Bronchial epithelial cell (primary cell): ENCODE measurements at regions not wholly inside any gene's neighbourhood (a gene's known extent, or its start where the extent isn't known, plus 50 kb on each side); places are given as distances from the start of the nearest gene placed in this dataset.
"Not testable (repeated sequence)": the region's sequence is repeated elsewhere in the genome, so short reads cannot be mapped to it uniquely, and the experiment has no call there.

Experiments
- DNase-seq: peaks from one replicate; pipeline ENCODE4 v3.0.0-alpha.2; 2010; ENCODE audit warnings: low read depth
- FAIRE-seq: peaks from 2 replicates; lab custom pipeline; 2011; peaks lifted over from hg19 to GRCh38; lab: Jason Lieb, UNC
- H3K27me3 ChIP-seq: 2 replicates; pipeline ENCODE4 v1.5.1; 2011; ENCODE audit warnings: low read length; ENCODE audit not compliant: control insufficient read depth, insufficient read depth
- H3K36me3 ChIP-seq: 2 replicates; pipeline ENCODE4 v1.5.1; 2011; ENCODE audit warnings: low read length; ENCODE audit not compliant: control insufficient read depth, insufficient read depth
- H3K4me3 ChIP-seq: 2 replicates; pipeline ENCODE4 v1.5.1; 2011; ENCODE audit warnings: mild to moderate bottlenecking, low read depth, low read length, control low read depth
- CTCF ChIP-seq: IDR thresholded peaks from 2 replicates; pipeline ENCODE4 v1.5.1; 2011; ENCODE audit warnings: mild to moderate bottlenecking, moderate library complexity, low read length, control low read depth, inconsistent platforms; ENCODE audit not compliant: insufficient read depth, severe bottlenecking

DNA sequence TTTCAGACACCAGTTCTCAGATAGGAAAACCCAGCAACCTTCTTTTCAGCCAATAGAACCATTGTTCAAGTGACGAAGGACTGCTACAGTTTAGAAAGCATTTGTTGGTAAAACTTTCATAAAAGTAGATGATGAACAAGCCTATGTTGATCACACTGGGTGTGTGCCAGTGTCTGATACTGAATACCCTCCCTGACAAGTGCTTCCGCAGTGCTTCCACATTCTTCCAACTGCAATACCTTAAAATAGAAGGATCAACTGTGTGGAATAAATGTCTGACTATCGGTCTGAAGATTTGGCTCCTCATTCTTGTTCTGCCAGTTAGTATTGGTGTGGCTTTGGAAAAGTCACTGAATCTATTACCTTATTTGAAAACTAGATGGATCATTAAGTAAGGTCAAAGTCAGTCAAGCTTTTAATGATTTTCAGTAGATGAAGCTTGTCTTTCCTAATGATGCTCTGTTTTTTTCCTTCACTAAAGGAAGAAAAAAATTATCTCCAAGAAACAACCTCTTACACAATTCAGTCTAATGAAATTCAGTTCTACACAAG is 479.4 kb upstream of the CBLB start:
- DNase-seq = no peak
- Histone ChIP-seq H3K27me3 (no peaks in the 10 kb centered on the region), H3K4me3 (no peak overlapping the region), H3K36me3 (no peaks in the 10 kb centered on the region)
- FAIRE-seq = no peak
- TF ChIP-seq CTCF = no peak

- Histone ChIP-seq H3K36me3 (no peaks in the 10 kb centered on the region), H3K4me3 (no peak overlapping the region), H3K27me3 (no peaks in the 10 kb centered on the region)
- DNase-seq = no peak
- FAIRE-seq = no peak
- TF ChIP-seq CTCF = no peak
Measured at GRCh38 chr3:106349191-106349881, 480.5 kb upstream of the CBLB start.

GRCh38 chr3:106355873-106356272 is 487.1 kb upstream of the CBLB start:
- TF ChIP-seq CTCF = no peak
- no peaks in the 10 kb centered on the region for H3K27me3 ChIP-seq
- DNase-seq = no peak
- no peaks in the 10 kb centered on the region for H3K36me3 ChIP-seq
- no peak overlapping the region for H3K4me3 ChIP-seq
- no peak for FAIRE-seq

GRCh38 chr3:106359692-106360091 is 490.9 kb upstream of the CBLB start:
- FAIRE-seq = no peak
- DNase-seq = no peak
- TF ChIP-seq CTCF = no peak
- Histone ChIP-seq H3K27me3 (no peaks in the 10 kb centered on the region), H3K4me3 (no peak overlapping the region), H3K36me3 (no peaks in the 10 kb centered on the region)

GRCh38 chr3:106360901-106361300 is 492.1 kb upstream of the CBLB start:
- not testable (repeated sequence) for FAIRE-seq, H3K4me3 ChIP-seq, DNase-seq, H3K27me3 ChIP-seq, H3K36me3 ChIP-seq

DNA sequence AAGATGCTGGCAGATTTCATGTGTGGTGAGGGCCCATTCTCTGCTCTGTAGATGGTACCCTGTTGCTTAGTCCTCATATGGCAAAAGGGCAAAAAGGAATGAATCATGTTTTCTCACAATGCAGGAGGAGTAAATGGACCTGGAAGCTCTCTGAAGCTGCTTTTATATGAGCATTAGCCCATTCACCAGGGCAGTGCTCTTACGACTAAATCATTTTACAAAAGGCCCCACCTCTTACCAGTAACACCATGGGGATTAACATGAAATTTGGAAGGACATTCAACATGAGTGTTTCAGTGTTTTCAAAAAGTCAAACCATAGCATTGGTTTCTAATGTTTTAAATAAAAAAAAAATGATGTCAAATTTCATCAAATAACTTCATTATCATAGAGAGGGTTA is 495.7 kb upstream of the CBLB start:
- Histone ChIP-seq H3K27me3 (no peaks in the 10 kb centered on the region), H3K36me3 (no peaks in the 10 kb centered on the region), H3K4me3 (no peak overlapping the region)
- DNase-seq (no peak), FAIRE-seq (no peak)
- TF ChIP-seq CTCF = no peak
